HG02884 (cell line): ENCODE measurements at regions not wholly inside any gene's neighbourhood (a gene's known extent, or its start where the extent isn't known, plus 50 kb on each side); places are given as distances from the start of the nearest gene placed in this dataset.

Experiments
- ATAC-seq: cut with Tn5 transposase; IDR thresholded peaks from one replicate; pipeline ENCODE4 v1.9.1; 2021; ENCODE audit warnings: mild to moderate bottlenecking, moderate library complexity; ENCODE audit not compliant: unreplicated experiment

- no peak for ATAC-seq
These were observed 209.8 kb downstream of the ENC1 start for GRCh38 chr5:74430631-74431289.

DNA sequence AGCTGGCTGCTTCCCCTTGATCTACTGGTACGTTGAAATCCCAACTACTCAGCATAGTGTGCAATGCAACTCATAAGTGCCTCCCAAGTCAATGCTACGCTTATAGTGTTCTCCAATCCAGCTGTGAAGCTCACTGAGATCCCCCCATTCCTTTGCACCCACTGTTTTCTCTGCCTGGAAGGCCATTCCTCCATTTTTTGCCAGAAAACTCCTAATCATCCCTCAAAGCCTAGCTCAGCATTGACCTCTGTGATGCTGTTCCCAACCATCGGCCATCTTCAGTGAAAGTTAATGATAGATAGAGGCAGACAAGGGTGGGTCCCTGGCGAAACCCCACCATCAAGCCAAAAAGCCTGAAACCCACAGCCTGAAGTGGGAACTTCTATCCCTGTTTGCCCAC lies 211.0 kb downstream of the ENC1 start:
- ATAC-seq: no peak

GRCh38 chr5:74428876-74429275 lies 211.7 kb downstream of the ENC1 start:
- ATAC-seq: no peak

- no peak for ATAC-seq
These were observed 212.3 kb downstream of the ENC1 start for GRCh38 chr5:74428275-74428674.

DNA sequence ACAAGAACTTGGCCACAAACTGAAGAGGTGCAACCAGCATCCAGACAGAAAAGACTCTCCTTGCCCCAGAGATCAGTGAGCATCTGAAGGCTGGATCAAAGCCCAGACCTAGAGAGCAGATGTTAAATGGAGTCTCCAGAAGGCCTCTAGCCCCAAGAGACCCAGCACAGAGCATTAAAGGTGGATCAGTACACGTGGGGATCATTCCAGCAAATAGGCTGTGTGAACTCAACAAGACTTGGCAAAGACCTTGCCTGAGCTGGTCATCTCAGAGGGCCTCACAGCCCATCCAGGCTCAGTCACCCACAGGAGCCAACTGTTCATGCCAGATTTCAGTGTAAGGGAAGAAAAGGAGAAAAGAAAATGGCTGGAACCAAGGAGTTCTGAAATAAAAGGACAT lies 214.0 kb downstream of the ENC1 start:
- ATAC-seq: no peak

DNA sequence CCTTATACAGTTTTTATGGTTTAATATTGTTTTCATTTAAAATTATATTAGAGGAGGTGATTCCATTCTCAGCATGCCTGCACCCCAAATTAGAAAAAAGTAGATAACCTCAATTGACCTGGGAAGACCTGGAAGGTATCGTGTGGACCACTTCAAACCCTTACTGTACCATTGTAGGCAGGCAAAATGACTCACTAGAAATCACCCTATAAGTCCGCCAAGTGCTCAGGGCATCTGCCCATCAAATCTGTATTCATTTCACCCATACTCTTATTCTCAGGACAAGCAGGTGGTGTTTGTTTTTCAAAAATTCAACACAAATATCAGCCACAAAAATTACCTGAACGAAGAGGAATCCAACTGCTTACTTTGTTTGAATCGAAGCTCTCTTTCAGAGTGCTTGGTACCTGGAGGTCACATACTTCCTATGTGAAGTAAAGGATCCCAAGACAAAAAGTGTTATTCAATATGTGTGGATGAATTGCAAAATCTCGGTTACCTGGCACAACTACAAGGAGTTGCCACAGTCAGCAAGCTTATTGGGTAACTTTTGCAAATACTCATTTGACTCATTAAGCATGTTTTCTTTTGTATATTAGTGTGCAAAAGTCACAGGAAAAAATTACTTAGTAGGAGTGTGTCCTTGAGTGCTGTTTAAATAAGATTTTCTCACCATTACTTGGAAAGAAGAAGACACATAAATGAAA lies 216.2 kb downstream of the ENC1 start:
- no peak for ATAC-seq

GRCh38 chr5:74423383-74423782 lies 217.1 kb downstream of the ENC1 start:
- no peak for ATAC-seq

DNA sequence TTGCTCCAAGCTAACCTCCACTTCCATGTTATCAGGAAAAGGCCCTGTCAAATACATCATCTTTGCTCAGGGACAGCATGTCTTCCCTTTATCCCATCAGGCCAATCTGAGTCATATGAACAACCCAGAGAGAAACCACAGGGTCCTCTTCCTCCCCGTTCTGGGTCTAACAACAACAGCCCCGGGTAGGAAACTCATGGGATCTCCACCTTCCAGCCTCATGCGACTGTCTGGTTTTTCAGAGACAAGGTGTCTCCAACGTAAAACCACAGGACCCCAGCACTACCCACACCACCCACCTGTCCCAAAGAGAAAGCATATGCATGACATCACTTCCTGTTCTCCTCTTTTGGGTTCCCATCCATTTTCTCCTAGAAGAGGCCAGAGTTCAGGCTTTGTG lies 217.9 kb downstream of the ENC1 start:
- no peak for ATAC-seq

DNA sequence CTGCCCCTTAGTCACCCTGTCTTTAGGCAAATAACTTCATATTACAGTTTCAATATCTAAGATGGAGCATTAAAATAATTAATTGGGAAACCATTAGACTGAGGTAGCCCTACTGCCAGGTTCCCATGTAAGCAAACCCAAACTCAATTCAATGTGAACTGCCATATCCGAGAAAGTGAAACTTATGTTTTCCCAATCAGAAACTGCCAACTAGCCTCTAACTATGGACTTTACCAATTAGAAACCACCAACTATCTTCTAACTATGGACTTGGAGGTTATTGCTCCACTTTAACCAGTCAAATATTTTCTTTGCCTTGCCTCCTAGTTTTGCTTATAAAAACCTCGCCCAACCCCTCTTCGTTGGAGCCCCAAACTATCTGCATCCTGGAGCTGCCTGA lies 218.5 kb downstream of the ENC1 start:
- ATAC-seq: no peak

DNA sequence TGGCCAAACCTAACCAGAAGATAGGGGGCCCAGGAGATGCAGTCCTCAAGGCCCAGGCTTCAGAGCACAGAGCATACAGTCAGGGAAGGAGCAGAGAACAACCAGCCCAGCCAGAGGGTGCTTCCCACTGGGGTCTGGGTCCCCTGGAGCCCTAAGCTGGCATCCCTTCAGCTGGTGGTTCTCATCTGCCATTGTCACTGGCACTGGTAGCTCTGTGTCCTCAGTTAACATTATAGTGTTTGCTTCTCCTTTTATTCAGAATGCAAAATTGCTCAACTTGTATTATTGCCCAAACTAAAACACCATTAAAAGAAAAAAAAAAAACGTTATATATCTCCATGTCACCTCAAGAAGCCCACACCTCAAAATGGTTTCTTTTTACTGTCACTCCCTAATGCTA lies 219.2 kb downstream of the ENC1 start:
- no peak for ATAC-seq

- ATAC-seq: no peak
These were observed 219.6 kb downstream of the ENC1 start for GRCh38 chr5:74420947-74421346.

DNA sequence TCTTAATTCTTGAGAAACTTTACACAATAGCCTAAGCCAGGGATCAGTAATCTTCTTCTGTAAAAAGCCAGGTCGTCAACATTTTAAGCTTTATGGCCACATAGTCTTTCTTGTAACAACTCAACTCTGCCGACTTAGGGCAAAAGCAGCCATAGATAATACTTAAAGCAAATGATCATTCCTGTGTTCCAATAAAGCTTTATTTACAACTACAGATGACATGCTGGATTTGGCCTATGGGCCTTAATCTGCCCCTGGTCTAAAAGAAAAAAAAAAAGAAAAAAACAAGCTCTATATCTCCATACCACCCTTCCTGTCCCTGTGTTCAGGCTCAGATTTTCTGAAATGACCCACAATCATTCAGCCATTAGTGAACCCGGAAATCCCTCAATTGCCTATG lies 220.3 kb downstream of the ENC1 start:
- no peak for ATAC-seq

DNA sequence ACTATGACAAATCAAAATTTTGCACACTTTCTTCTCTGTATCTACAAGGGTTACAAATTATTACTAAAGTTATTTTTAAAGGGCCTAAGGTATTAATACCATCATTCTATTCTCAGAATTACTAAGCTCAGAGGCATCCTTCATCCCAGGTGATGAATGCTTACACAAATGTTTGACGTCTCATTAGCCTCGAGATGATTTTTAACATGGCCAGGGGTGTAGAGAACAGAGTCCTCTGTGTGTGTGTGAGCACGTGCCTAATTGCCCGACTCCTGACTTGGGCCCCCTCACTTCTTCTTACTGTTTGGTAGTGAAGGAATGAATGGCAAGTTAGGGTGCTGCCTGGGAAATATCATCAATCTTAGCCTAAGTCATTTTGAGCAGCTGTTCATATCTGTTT lies 221.1 kb downstream of the ENC1 start:
- no peak for ATAC-seq

- no peak for ATAC-seq
These were observed 221.8 kb downstream of the ENC1 start for GRCh38 chr5:74418709-74419108.

GRCh38 chr5:74418261-74418660 lies 222.3 kb downstream of the ENC1 start:
- ATAC-seq: no peak

- no peak for ATAC-seq
These were observed 224.8 kb downstream of the ENC1 start for GRCh38 chr5:74415695-74416102.

- no peak for ATAC-seq
These were observed 226.3 kb downstream of the ENC1 start for GRCh38 chr5:74414228-74414627.

DNA sequence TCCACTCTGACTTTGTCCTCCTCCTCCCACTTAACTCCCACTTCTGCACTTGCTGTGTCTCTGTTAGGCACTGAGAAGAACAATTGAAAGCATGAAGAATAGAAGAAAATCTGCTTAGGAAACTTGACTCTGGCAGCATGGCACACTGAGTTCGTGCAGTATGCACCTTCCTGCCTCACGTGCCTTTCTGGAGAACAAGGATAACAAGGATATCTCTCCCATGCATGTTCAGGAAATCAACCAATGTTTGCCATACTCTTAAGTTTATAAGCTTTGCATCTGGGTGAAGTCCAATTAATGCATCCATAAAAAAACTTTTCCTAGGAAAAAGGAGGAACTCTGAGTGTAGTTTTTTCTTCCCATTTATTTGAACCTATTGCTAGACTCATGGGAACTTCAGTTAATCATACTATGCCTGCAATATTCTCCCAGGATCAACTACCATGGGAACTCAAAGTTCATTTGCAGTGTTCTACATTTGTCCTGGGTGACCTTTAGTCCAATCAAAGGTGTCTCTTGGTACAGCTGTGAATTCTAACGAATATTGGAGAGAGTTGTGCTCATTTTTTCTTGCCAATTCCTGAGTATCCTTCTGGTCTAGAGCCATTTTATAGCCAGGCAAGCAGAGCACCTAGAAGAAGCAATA lies 227.0 kb downstream of the ENC1 start:
- ATAC-seq: no peak

DNA sequence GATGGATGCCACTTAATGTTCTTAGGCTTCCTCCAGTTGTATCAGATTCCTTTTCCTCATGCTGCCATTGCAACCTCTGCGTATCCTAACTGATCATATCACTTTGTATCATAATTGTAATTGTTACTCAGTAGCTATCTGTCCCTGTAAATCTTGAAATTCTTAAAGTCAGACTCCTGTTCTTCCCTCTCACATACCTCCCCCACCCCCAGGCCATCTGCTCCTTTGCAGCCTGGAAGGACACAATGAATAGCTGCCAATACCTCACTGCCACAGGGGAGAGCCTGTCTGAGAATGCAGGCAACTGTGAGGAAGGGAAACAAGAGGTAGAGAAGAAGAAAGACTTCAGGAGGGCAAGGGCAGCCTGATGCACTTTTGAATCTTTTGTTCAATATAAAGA lies 228.5 kb downstream of the ENC1 start:
- no peak for ATAC-seq

- no peak for ATAC-seq
These were observed 230.8 kb downstream of the ENC1 start for GRCh38 chr5:74409712-74410111.

DNA sequence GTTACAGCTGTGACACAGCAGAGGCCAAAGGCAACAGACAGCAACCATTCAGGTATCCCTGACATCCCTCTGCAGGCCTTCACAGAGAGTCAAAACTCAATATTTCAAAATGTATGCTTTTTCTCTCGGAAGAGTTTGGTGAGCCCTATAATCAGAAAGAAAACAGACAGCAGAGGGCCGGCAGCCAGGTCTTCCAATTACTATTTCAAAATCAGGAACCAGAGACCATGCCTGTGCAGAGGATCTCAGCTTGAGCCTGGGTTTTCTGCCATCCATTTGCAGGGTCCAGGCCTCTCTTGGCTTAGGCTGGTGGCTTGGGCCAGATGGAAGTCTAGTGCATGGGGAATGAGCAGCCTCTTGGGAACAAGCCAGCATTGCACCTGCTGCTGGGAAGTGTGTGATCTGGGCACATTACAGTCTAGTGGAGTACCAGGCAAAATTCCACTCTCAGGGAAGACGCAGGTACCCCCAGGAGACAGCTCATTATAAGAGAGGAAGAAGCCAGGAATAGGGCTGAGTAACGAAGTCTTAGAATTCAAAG lies 231.3 kb downstream of the ENC1 start:
- ATAC-seq: no peak
